Ishikawa (cell line): ENCODE measurements at regions not wholly inside any gene's neighbourhood (a gene's known extent, or its start where the extent isn't known, plus 50 kb on each side); places are given as distances from the start of the nearest gene placed in this dataset.

Source experiments
- CEBPB ChIP-seq: IDR thresholded peaks from 2 replicates; pipeline ENCODE4 v1.6.1; 2012
- CREB1 ChIP-seq: IDR thresholded peaks from 2 replicates; pipeline ENCODE4 v1.6.1; 2012; ENCODE audit warnings: low read depth
- EGR1 ChIP-seq: IDR thresholded peaks from 2 replicates; pipeline ENCODE4 v1.6.1; 2012
- EP300 ChIP-seq: IDR thresholded peaks from 2 replicates; pipeline ENCODE4 v1.6.1; 2012; ENCODE audit warnings: borderline replicate concordance
- FOXM1 ChIP-seq: IDR thresholded peaks from 2 replicates; pipeline ENCODE4 v1.6.1; 2012; ENCODE audit warnings: low read depth, borderline replicate concordance
- NFIC ChIP-seq: IDR thresholded peaks from 2 replicates; pipeline ENCODE4 v1.6.1; 2012
- RAD21 ChIP-seq: IDR thresholded peaks from 2 replicates; pipeline ENCODE4 v1.6.1; 2012; ENCODE audit warnings: low read depth
- TAF1 ChIP-seq: IDR thresholded peaks from 2 replicates; pipeline ENCODE4 v1.6.1; 2012; ENCODE audit warnings: low read depth, mild to moderate bottlenecking
- TCF12 ChIP-seq: IDR thresholded peaks from 2 replicates; pipeline ENCODE4 v1.6.1; 2012; ENCODE audit warnings: low read depth
- TEAD4 ChIP-seq: IDR thresholded peaks from 2 replicates; pipeline ENCODE4 v1.6.1; 2012
- YY1 ChIP-seq: IDR thresholded peaks from 2 replicates; pipeline ENCODE4 v1.6.1; 2012; ENCODE audit warnings: low read depth
- ZBTB7A ChIP-seq: IDR thresholded peaks from 2 replicates; pipeline ENCODE4 v1.6.1; 2012; ENCODE audit warnings: low read depth
- TF ChIP-seq, protein P1 (sequence below): IDR thresholded peaks from 2 replicates; pipeline ENCODE4 v1.6.1; 2012
- TF ChIP-seq, protein P2 (sequence below): IDR thresholded peaks from 2 replicates; pipeline ENCODE4 v1.6.1; 2012
- TF ChIP-seq, protein P3 (sequence below): IDR thresholded peaks from 2 replicates; pipeline ENCODE4 v1.6.1; 2012; ENCODE audit warnings: low read depth, mild to moderate bottlenecking

DNA sequence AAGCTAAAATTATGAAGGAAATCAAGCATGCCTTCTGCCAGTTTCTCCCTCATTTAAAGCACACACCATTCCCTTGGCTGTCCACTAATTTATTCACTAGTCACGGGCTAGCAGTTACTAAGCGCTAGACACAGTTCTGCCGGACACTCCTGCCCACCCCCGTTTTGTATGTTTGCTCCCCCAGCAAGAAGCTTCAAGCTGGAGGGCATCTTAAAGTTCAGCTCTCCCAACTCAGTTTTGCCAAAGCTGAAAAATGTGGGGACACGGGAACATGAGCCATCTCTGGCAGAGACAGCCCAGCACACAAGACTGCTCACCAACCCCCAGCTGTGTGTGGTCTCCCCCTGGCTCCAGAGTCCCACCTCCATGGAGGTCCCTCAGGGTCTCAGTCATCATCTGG is 263.6 kb downstream of the BRD1 start:
- TF ChIP-seq CREB1 (no peak), TEAD4 (no peak), RAD21 (no peak), YY1 (no peak), TAF1 (no peak), ZBTB7A (no peak), CEBPB (no peak), EP300 (no peak), TCF12 (no peak)
- TF ChIP-seq, protein P1, sequence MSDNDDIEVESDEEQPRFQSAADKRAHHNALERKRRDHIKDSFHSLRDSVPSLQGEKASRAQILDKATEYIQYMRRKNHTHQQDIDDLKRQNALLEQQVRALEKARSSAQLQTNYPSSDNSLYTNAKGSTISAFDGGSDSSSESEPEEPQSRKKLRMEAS = no peak
- TF ChIP-seq, protein P2, sequence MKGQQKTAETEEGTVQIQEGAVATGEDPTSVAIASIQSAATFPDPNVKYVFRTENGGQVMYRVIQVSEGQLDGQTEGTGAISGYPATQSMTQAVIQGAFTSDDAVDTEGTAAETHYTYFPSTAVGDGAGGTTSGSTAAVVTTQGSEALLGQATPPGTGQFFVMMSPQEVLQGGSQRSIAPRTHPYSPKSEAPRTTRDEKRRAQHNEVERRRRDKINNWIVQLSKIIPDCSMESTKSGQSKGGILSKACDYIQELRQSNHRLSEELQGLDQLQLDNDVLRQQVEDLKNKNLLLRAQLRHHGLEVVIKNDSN = no peak

DNA sequence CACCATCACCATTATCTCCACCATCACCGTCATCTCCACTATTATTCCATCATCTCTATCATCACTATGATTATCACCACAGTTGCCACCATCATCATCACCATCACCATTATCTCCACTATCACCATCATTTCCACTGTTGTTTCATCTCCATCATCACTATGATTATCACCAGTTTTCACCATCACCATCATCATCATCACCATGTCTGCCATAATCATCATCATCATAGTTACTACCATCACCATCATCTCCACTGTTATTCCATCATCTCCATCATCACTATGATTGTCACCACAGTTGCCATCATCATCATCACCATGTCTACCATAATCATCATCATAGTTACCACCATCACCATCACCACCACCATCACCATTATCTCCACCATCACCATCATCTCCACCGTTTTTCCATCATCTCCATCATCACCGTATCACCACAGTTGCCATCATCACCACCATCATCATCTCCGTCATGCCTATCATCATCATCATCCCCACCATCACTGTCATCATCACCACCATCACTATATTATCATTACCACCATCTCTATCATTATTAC is 264.9 kb downstream of the BRD1 start:
- TF ChIP-seq, protein P2 = no peak
- TF ChIP-seq TEAD4 (no peak), EP300 (no peak), ZBTB7A (no peak), TCF12 (no peak), CEBPB (no peak)

DNA sequence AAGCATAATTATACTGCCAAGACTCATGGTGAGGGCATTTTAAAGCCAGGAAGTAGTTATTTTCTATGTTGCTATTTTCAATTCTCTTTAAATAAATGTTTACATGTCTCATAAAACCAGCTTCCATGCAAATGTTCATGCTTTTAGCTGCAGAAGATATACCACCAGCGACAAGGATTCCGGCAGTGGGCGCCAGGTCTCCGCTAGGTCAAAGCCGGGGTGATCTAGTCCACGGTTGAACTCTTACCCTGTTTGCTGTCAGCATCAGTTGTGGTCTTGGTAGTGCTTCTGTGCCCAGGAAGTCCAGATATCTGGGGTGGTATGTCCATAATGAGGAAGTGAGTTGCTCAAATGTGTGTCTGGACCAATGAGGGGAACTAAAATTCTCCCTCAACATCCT is 265.7 kb downstream of the BRD1 start:
- TF ChIP-seq EGR1 (no peak), FOXM1 (no peak), CEBPB (no peak), NFIC (no peak)
- TF ChIP-seq, protein P3, sequence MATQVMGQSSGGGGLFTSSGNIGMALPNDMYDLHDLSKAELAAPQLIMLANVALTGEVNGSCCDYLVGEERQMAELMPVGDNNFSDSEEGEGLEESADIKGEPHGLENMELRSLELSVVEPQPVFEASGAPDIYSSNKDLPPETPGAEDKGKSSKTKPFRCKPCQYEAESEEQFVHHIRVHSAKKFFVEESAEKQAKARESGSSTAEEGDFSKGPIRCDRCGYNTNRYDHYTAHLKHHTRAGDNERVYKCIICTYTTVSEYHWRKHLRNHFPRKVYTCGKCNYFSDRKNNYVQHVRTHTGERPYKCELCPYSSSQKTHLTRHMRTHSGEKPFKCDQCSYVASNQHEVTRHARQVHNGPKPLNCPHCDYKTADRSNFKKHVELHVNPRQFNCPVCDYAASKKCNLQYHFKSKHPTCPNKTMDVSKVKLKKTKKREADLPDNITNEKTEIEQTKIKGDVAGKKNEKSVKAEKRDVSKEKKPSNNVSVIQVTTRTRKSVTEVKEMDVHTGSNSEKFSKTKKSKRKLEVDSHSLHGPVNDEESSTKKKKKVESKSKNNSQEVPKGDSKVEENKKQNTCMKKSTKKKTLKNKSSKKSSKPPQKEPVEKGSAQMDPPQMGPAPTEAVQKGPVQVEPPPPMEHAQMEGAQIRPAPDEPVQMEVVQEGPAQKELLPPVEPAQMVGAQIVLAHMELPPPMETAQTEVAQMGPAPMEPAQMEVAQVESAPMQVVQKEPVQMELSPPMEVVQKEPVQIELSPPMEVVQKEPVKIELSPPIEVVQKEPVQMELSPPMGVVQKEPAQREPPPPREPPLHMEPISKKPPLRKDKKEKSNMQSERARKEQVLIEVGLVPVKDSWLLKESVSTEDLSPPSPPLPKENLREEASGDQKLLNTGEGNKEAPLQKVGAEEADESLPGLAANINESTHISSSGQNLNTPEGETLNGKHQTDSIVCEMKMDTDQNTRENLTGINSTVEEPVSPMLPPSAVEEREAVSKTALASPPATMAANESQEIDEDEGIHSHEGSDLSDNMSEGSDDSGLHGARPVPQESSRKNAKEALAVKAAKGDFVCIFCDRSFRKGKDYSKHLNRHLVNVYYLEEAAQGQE = no peak

DNA sequence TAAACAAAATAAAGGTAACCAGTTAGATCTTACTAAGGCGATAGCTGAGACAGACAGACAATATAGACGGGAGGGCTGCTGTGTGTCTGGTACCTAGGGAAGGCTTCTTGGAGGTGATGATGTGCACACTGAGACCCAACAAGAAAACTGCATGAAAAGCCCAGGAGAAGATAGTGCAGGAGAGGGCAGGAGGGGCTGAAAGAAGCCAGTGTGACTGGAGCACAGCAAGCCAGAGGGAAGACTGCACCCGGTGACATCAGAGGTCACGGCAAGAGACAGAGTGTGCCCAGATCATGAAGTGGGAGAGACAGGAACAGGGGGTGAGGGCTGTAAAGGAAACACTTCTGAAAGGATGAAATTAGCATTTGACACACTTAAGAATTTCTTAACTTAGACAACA is 266.3 kb downstream of the BRD1 start:
- TF ChIP-seq EGR1 (no peak), YY1 (no peak), TCF12 (no peak), NFIC (no peak)
- TF ChIP-seq, protein P1 = no peak

DNA sequence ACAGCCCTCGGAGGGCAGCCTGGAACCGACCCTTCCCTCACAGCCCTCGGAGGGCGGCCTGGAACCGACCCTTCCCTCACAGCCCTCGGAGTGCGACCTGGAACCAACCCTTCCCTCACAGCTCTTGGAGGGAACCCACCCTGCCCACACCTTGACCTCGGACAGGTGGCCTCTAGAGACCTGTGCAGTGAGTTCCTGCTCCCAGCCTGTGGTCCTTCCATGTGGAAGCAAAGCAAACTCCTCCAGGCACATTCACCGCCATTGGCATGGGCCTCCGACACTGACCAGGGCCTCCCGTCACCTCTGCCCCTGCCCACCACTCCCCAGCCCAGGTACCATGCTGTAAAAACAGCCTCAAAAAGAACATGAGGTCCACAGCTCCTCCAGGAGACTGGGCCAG is 272.1 kb downstream of the BRD1 start:
- TF ChIP-seq, protein P2 = no peak
- TF ChIP-seq EGR1 = no peak
- TF ChIP-seq TEAD4 = no peak

DNA sequence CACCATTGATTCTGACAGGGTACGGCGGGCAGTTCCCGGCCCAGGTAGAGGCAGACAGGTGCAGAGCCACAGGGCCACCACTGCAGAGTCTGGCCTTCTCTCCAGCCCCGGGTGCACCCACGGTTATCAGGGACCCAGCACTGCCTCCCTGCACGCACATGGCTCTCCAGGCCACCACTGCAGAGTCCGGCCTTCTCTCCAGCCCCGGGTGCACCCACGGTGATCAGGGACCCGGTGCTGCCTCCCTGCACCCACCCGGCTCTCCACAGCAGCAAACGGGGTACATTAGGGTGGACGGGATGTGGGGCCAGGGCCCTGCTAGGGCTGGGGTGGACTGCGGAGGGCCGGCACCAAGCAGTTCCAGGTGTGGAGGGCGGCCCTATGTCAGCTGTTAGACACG is 272.9 kb downstream of the BRD1 start:
- TF ChIP-seq TEAD4 (no peak), NFIC (no peak), YY1 (no peak), TAF1 (no peak), CEBPB (no peak), CREB1 (no peak)
- TF ChIP-seq, protein P2 = no peak
- TF ChIP-seq, protein P1 = no peak

DNA sequence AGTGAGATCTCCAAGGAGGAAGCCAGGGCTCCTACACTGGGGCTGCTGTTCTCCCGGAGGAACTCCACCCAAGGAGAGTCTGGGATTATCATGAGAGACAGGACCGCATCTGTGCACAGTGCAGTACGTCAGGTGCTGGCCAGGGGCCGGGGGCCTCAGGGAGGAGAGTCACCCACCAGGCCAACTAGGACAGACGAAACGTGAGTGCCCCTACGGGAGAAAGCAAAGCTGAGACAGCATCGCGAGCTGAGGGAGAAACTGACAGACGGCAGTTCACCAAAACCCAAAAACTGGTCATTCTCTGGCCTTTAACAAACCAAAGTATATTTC is 273.4 kb downstream of the BRD1 start:
- TF ChIP-seq EP300 (no peak), TCF12 (no peak), NFIC (no peak), YY1 (no peak), CREB1 (no peak), CEBPB (no peak)
- TF ChIP-seq, protein P2 = no peak
- TF ChIP-seq, protein P1 = no peak
